ENCODE measurements at regions not wholly inside any gene's neighbourhood (a gene's known extent, or its start where the extent isn't known, plus 50 kb on each side); places are given as distances from the start of the nearest gene placed in this dataset.

DNA sequence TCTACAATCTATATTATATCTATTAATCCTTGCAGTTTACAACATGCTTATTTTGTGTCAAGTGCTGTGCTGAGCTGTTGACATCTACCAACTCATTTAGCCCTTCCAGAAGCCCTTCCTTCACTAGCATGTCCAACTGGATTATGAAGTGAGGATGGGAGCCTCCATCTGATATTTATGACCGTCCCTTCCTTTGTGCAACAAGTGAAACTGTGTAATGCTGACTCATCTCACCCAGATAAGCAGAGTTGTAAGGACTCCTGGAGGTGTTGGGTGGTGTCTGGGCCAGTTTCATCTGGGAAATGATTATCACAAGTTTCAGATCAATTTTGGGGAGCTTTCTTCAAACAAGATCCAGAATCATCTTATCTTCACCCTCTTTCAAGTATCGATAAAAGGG is 156.6 kb upstream of the ETAA1 start:
- TF ChIP-seq ZNF664 (tag by site-specific recombination; IDR thresholded peaks at IDR 0.05) = no peak
- TF ChIP-seq ZNF433 (tag by site-specific recombination; IDR thresholded peaks at IDR 0.05; ENCODE audit: low read depth) = no peak
- TF ChIP-seq CTCF (tag by site-specific recombination; IDR thresholded peaks at IDR 0.05) = no peak
- TF ChIP-seq SALL2 (tag by site-specific recombination; IDR thresholded peaks at IDR 0.05; ENCODE audit: borderline replicate concordance) = no peak
- no peak for TF ChIP-seq ZFP37 (tag by site-specific recombination; IDR thresholded peaks at IDR 0.05)
- TF ChIP-seq ZNF654 (tag by site-specific recombination; IDR thresholded peaks at IDR 0.05; ENCODE audit: low read depth) = no peak
- no peak for TF ChIP-seq YY1 (tag by site-specific recombination; IDR thresholded peaks at IDR 0.05)
- no peak for TF ChIP-seq HOXA7 (CRISPR knock-in tag; IDR thresholded peaks at IDR 0.05; ENCODE audit: borderline replicate concordance)
- no peak for TF ChIP-seq KLF16 (tag by site-specific recombination; IDR thresholded peaks at IDR 0.05)
- TF ChIP-seq ZNF623 (tag by site-specific recombination; IDR thresholded peaks at IDR 0.05) = no peak
- no peak for TF ChIP-seq ZNF629 (tag by site-specific recombination; IDR thresholded peaks at IDR 0.05)
- TF ChIP-seq, protein P1, sequence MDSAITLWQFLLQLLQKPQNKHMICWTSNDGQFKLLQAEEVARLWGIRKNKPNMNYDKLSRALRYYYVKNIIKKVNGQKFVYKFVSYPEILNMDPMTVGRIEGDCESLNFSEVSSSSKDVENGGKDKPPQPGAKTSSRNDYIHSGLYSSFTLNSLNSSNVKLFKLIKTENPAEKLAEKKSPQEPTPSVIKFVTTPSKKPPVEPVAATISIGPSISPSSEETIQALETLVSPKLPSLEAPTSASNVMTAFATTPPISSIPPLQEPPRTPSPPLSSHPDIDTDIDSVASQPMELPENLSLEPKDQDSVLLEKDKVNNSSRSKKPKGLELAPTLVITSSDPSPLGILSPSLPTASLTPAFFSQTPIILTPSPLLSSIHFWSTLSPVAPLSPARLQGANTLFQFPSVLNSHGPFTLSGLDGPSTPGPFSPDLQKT (IDR thresholded peaks at IDR 0.05; ENCODE audit: borderline replicate concordance, low read depth, low read length) = no peak
